ENCODE measurements at regions not wholly inside any gene's neighbourhood (a gene's known extent, or its start where the extent isn't known, plus 50 kb on each side); places are given as distances from the start of the nearest gene placed in this dataset.

DNA sequence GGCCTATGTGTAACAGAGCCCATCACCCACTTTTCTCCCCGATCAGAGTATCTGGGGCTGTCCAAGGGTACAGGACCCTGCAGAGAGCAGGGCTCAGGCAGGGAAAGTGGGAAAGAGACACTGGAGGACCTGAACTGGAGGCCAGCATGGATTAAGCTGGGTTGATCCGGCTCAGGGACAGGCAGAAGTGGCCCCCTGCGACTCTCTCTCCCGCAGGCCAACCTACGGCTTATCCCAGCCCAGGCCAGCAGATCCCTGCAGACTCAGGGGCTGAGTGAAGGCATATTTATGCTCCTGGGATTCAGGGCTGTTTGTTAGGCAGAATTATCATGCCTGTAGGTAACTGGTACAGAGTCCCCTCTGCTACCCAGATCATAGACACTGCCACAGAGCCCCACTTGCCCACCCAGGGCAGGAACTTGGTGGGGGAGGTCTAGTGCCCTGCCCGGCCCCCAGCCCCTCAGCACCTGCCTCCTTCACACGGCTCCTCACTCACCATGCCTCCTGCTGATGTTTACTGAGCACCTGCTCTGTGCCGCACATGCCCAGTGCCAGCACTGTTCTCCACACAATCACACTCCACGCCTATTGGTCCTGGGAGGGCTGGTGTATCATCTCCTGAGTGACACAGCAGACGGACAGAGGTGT, 87.3 kb downstream of the ADRA2C start:
- Histone ChIP-seq H3K9me3 (replicated peaks) (no peaks in the 10 kb centered on the region), H3K27me3 (replicated peaks) (peaks cover 32% of the 10 kb centered on the region), H3K4me3 (no peak overlapping the region), H3K27ac (no peak overlapping the region), H3K36me3 (no peaks in the 10 kb centered on the region), H3K4me1 (replicated peaks) (no peaks in the 10 kb centered on the region)
- DNase-seq (ENCODE audit: low read depth in 1 of 2, low spot score in 2 of 2) = no peak

GRCh38 chr4:3854661-3855060, 88.5 kb downstream of the ADRA2C start:
- no peak overlapping the region for H3K4me3 ChIP-seq
- no peaks in the 10 kb centered on the region for H3K36me3 ChIP-seq
- no peaks in the 10 kb centered on the region for H3K4me1 ChIP-seq (replicated peaks)
- no peaks in the 10 kb centered on the region for H3K9me3 ChIP-seq (replicated peaks)
- DNase-seq (ENCODE audit: low read depth in 1 of 2, low spot score in 2 of 2) = no peak
- H3K27me3 ChIP-seq (replicated peaks) = peaks cover 32% of the 10 kb centered on the region
- H3K27ac ChIP-seq = no peak overlapping the region

GRCh38 chr4:3855646-3856045, 89.5 kb downstream of the ADRA2C start:
- no peak for DNase-seq (ENCODE audit: low read depth in 1 of 2, low spot score in 2 of 2)
- H3K4me1 ChIP-seq (replicated peaks) = no peaks in the 10 kb centered on the region
- no peak overlapping the region for H3K27ac ChIP-seq
- no peaks in the 10 kb centered on the region for H3K9me3 ChIP-seq (replicated peaks)
- no peaks in the 10 kb centered on the region for H3K36me3 ChIP-seq
- no peak overlapping the region for H3K4me3 ChIP-seq
- H3K27me3 ChIP-seq (replicated peaks) = peaks cover 33% of the 10 kb centered on the region

GRCh38 chr4:3856604-3857204, 90.5 kb downstream of the ADRA2C start:
- peaks cover 41% of the 10 kb centered on the region for H3K27me3 ChIP-seq (replicated peaks)

GRCh38 chr4:3857269-3857926, 91.2 kb downstream of the ADRA2C start:
- Histone ChIP-seq H3K27me3 (replicated peaks) (peaks cover 48% of the 10 kb centered on the region), H3K9me3 (replicated peaks) (no peaks in the 10 kb centered on the region), H3K4me3 (no peak overlapping the region), H3K27ac (no peak overlapping the region), H3K4me1 (replicated peaks) (no peaks in the 10 kb centered on the region), H3K36me3 (no peaks in the 10 kb centered on the region)
- no peak for DNase-seq (ENCODE audit: low read depth in 1 of 2, low spot score in 2 of 2)

More at GRCh38 chr4:3856604-3857204, 90.5 kb downstream of the ADRA2C start:
- no peak overlapping the region for H3K27ac ChIP-seq
- H3K4me3 ChIP-seq = no peak overlapping the region
- no peaks in the 10 kb centered on the region for H3K4me1 ChIP-seq (replicated peaks)
- no peaks in the 10 kb centered on the region for H3K36me3 ChIP-seq
- DNase-seq (ENCODE audit: low read depth in 1 of 2, low spot score in 2 of 2) = no peak
- H3K9me3 ChIP-seq (replicated peaks) = no peaks in the 10 kb centered on the region

GRCh38 chr4:3858046-3858730, 92.0 kb downstream of the ADRA2C start:
- H3K9me3 ChIP-seq (replicated peaks) = no peaks in the 10 kb centered on the region
- H3K27ac ChIP-seq = no peak overlapping the region
- no peaks in the 10 kb centered on the region for H3K36me3 ChIP-seq
- H3K27me3 ChIP-seq (replicated peaks) = peaks cover 48% of the 10 kb centered on the region
- no peak overlapping the region for H3K4me3 ChIP-seq
- DNase-seq (ENCODE audit: low read depth in 1 of 2, low spot score in 2 of 2) = no peak
- H3K4me1 ChIP-seq (replicated peaks) = no peaks in the 10 kb centered on the region

GRCh38 chr4:3858765-3859388, 92.7 kb downstream of the ADRA2C start:
- DNase-seq (ENCODE audit: low read depth in 1 of 2, low spot score in 2 of 2) = no peak
- no peak overlapping the region for H3K27ac ChIP-seq
- no peak overlapping the region for H3K4me3 ChIP-seq
- no peaks in the 10 kb centered on the region for H3K4me1 ChIP-seq (replicated peaks)
- H3K36me3 ChIP-seq = no peaks in the 10 kb centered on the region
- H3K9me3 ChIP-seq (replicated peaks) = no peaks in the 10 kb centered on the region
- H3K27me3 ChIP-seq (replicated peaks) = peaks cover 46% of the 10 kb centered on the region

DNA sequence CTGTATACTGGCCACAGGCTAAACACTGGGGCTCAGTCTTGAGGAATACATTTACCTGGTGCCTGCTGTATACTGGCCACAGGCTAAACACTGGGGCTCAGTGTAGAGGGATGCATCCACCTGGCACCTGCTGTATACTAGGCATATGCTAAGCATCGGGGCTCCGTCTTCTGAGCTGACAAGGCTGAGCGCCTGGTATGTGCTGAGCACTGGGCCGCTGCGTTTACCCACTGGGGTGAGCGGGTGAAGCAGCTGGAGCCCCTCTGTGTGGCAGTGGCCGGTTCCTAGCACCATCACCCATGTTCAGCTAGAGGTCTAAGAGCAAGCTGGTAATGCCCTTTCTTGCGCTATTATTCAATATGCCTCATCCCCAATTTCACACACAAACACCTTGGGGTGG, 93.4 kb downstream of the ADRA2C start:
- Histone ChIP-seq H3K27ac (no peak overlapping the region), H3K4me1 (replicated peaks) (no peaks in the 10 kb centered on the region), H3K4me3 (no peak overlapping the region), H3K27me3 (replicated peaks) (peaks cover 43% of the 10 kb centered on the region), H3K9me3 (replicated peaks) (no peaks in the 10 kb centered on the region), H3K36me3 (no peaks in the 10 kb centered on the region)
- no peak for DNase-seq (ENCODE audit: low read depth in 1 of 2, low spot score in 2 of 2)

- Histone ChIP-seq H3K9me3 (replicated peaks) (no peaks in the 10 kb centered on the region), H3K36me3 (no peaks in the 10 kb centered on the region), H3K4me3 (no peak overlapping the region), H3K27me3 (replicated peaks) (peaks cover 37% of the 10 kb centered on the region), H3K27ac (no peak overlapping the region), H3K4me1 (replicated peaks) (no peaks in the 10 kb centered on the region)
- DNase-seq (ENCODE audit: low read depth in 1 of 2, low spot score in 2 of 2) = no peak
Measured at GRCh38 chr4:3860061-3860912, 94.1 kb downstream of the ADRA2C start.

DNA sequence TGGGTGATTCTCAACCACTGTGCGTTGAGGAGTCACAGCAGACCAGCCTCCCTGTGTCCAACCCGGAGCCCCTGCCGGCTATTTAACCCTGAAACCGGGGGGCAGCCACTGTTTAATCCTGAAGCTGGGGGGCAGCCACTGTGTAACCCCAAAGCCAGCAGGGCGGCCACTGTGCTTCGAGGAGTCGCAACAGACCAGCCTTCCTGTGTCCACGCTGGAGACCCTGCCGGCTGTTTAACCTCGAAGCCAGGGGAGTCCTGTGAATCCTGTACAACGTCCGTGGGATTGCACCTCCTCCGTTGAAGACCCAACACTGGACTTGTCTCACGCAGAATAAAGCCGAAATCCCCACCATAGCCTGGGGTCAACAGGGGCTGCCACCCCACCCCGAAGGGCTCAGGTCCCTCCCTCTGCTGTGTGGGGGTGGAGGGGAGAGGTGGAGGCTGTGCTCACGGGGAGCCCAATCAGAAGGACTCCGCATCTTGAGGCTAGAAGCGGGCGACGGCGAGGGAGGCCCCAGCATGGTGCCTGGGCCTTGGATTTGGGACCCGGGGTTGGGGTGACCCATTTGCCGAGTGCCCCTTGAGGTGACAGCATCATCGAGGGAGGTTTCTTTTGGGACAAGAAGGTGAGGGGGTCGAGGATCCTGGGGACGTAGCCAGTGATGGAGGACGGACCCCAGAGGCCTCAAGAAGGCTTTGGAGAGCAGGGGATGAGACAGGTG, 94.9 kb downstream of the ADRA2C start:
- no peak overlapping the region for H3K27ac ChIP-seq
- peaks cover 32% of the 10 kb centered on the region for H3K27me3 ChIP-seq (replicated peaks)
- no peaks in the 10 kb centered on the region for H3K4me1 ChIP-seq (replicated peaks)
- DNase-seq (ENCODE audit: low read depth in 1 of 2, low spot score in 2 of 2) = no peak
- no peaks in the 10 kb centered on the region for H3K36me3 ChIP-seq
- H3K9me3 ChIP-seq (replicated peaks) = no peaks in the 10 kb centered on the region
- no peak overlapping the region for H3K4me3 ChIP-seq

GRCh38 chr4:3861720-3862639, 95.8 kb downstream of the ADRA2C start:
- Histone ChIP-seq H3K4me3 (no peak overlapping the region), H3K36me3 (no peaks in the 10 kb centered on the region), H3K27ac (no peak overlapping the region), H3K27me3 (replicated peaks) (peaks cover 34% of the 10 kb centered on the region), H3K4me1 (replicated peaks) (no peaks in the 10 kb centered on the region), H3K9me3 (replicated peaks) (no peaks in the 10 kb centered on the region)
- DNase-seq (ENCODE audit: low read depth in 1 of 2, low spot score in 2 of 2) = no peak
